Retinal pigment epithelial cell (primary cell): ENCODE measurements at regions not wholly inside any gene's neighbourhood (a gene's known extent, or its start where the extent isn't known, plus 50 kb on each side); places are given as distances from the start of the nearest gene placed in this dataset.

Experiments used
- DNase-seq: peaks from one replicate; pipeline ENCODE4 v3.0.0-alpha.2; 2010; ENCODE audit warnings: low read depth
- H3K4me3 ChIP-seq: 2 replicates; pipeline ENCODE4 v1.5.1; 2011; ENCODE audit warnings: mild to moderate bottlenecking, low read length, control low read depth, moderate library complexity
- TF ChIP-seq, protein P1 (sequence below): conservative IDR thresholded peaks from 2 replicates; pipeline ENCODE4 v1.5.1; 2011; ENCODE audit warnings: low read depth, low read length, control low read depth, inconsistent platforms

DNA sequence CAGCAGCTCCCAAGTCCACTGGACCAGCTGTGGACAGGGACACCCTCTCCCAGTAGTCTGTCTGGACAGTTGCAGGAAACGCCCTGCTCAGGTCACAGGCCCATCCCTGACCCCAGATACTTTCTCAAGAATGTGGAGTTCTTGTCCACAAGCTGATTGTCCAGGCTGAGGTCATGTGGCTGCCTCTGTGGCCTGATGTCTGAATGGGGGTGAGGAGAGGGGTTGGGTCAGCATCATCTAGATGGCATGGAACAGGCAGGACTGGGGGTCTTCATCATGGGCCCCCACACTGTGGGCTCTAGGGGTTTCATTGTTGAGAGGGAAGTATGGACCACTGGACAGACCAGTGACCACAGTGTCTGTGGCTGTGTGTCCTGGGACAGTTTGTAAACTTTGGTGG is 1015.0 kb downstream of the TBC1D22A start:
- no peak overlapping the region for H3K4me3 ChIP-seq
- no peak for DNase-seq
- TF ChIP-seq, protein P1, sequence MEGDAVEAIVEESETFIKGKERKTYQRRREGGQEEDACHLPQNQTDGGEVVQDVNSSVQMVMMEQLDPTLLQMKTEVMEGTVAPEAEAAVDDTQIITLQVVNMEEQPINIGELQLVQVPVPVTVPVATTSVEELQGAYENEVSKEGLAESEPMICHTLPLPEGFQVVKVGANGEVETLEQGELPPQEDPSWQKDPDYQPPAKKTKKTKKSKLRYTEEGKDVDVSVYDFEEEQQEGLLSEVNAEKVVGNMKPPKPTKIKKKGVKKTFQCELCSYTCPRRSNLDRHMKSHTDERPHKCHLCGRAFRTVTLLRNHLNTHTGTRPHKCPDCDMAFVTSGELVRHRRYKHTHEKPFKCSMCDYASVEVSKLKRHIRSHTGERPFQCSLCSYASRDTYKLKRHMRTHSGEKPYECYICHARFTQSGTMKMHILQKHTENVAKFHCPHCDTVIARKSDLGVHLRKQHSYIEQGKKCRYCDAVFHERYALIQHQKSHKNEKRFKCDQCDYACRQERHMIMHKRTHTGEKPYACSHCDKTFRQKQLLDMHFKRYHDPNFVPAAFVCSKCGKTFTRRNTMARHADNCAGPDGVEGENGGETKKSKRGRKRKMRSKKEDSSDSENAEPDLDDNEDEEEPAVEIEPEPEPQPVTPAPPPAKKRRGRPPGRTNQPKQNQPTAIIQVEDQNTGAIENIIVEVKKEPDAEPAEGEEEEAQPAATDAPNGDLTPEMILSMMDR = no peak

DNA sequence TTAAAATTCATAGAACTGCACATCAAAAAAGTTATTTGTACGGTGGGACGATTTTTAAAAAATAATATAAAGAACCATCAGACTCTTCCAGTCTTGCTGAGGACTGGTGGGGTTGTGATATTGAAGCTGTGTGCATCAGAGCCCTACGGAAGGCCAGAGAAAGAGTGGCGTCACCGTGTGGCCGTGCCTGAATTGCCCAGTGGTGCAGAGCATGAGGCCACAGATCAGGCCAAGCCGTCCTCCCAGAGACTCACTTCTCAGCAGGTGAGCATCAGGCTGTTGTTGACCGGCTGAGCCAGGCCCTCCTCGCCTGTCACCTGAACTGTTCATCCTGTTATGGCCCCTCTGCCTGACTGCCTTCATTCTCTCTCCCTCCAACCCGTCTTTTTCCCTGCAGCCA is 1013.9 kb downstream of the TBC1D22A start:
- TF ChIP-seq, protein P1 = no peak
- no peak overlapping the region for H3K4me3 ChIP-seq
- no peak for DNase-seq

DNA sequence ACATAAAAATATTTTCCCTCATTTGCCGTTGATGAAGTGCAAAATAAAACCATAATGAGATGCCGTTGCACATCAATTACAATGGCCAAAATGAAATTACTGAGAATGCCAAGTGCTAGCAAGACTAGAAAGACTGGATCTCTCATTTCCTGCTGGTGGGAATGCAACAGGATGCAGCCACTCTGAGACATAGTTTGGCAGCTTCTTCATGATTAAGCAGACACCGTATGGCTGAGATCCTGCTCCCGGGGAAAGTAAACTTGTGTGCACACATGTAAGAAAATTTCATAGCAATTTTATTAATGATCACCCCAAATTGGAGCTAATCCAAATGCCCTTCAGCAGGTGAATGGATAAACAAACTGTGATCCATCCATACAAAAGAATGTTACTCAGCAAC is 1013.2 kb downstream of the TBC1D22A start:
- TF ChIP-seq, protein P1 = no peak
- DNase-seq = no peak
- no peak overlapping the region for H3K4me3 ChIP-seq

DNA sequence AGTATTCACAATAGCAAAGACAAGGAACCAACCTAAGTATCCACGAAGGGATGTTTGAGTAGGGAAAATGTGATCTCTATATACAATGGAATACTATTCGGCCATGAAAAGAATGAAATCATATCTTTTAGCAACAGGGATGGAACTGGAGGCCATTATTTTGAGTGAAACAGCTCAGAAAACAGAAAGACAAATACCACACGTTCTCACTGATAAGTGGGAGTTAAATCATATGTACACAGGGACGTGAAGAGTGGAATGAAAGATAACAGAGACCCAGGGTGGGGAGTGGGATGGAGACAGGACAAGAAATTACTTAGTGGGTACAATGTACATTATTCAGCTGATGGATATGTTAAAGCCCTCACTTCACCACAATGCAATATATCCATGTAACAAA is 1012.7 kb downstream of the TBC1D22A start:
- DNase-seq = no peak

DNA sequence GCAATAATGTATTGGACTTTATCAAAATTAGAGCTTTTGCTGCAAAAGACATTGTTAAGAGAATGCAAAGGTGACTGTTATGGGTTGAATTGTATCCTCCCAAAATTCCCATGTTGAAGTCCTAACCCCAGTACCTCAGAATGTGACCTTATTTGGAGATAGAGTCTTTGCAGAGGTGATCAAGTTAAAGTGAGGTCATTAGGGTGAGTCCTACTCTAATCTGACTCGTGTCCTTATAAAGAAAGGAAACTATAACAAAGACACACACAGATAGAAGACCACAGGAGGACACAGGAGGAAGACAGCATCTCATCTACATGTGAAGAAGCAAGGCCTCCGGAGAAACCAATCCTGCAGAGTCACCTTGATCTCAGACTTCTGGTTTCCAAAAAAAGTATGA is 1011.2 kb downstream of the TBC1D22A start:
- TF ChIP-seq, protein P1 = no peak

More for the DNA sequence above, 1012.7 kb downstream of the TBC1D22A start:
- TF ChIP-seq, protein P1 = no peak
- H3K4me3 ChIP-seq = no peak overlapping the region

DNA sequence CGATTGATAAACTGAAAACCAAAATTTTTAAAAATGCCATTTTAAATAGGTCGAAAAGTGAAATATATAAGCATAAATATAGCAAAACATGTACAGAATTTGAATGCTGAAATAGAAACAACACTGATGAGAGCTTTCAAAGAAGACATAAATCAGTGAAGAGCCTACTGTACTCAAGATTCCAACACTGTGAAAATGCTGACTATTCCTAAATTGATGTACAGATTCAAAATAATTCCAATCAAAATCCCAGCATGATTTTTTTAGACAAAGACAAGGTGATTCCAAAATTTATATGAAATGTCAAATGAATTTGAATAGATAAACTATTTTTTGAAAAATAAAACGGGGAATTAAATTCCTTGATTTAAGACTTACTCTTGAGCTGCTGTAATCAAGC is 1010.4 kb downstream of the TBC1D22A start:
- TF ChIP-seq, protein P1 = no peak
- no peak for DNase-seq

More for the DNA sequence above, 1011.2 kb downstream of the TBC1D22A start:
- no peak for DNase-seq
- H3K4me3 ChIP-seq = no peak overlapping the region

DNA sequence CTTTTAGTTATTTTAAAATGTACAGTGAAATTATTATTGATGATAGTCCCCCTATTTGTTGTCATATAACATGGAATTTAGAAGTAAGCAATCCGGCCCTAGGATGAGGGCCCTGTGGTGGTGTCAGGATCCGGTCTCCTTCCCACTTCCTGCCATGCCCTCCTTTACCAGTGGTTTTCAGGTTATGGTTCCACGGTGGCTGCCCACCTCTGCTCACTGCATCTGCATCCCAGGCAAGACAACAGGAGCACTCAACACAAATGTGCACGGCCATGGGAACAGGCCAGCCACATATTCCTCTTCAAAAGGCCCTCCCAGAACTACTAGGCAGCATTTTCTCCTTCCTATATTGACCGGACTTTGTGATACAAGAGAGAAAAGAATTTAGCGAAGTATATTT is 1007.2 kb downstream of the TBC1D22A start:
- no peak overlapping the region for H3K4me3 ChIP-seq
- DNase-seq = no peak
- TF ChIP-seq, protein P1 = no peak

More for the DNA sequence above, 1010.4 kb downstream of the TBC1D22A start:
- no peak overlapping the region for H3K4me3 ChIP-seq
